ENCODE measurements at regions not wholly inside any gene's neighbourhood (a gene's known extent, or its start where the extent isn't known, plus 50 kb on each side); places are given as distances from the start of the nearest gene placed in this dataset.

- TF ChIP-seq ZNF462 (CRISPR knock-in tag; IDR thresholded peaks at IDR 0.05): no peak
- TF ChIP-seq ZNF114 (CRISPR knock-in tag; IDR thresholded peaks at IDR 0.05): no peak
- TF ChIP-seq CREB1 (CRISPR knock-in tag; IDR thresholded peaks at IDR 0.05; ENCODE audit: low read depth): no peak
Measured at GRCh38 chr10:63763744-63764143, 242.5 kb downstream of the REEP3 start (continued).

GRCh38 chr10:63765126-63765525, 243.9 kb downstream of the REEP3 start:
- Mint-ChIP-seq H3K27me3 (ENCODE audit: insufficient read depth, low read depth, poor library complexity) (no peaks in the 10 kb centered on the region), H3K9me3 (no peaks in the 10 kb centered on the region), H3K4me1 (peaks cover 11% of the 10 kb centered on the region; the same call in 2 of the 3 replicates), H3K36me3 (ENCODE audit: low read depth) (no peaks in the 10 kb centered on the region), H3K27ac (no peak overlapping the region), H3K4me3 (no peak overlapping the region)
- Histone ChIP-seq H4K20me1 (replicated peaks; ENCODE audit: insufficient read depth) (no peaks in the 10 kb centered on the region), H3F3A (replicated peaks; ENCODE audit: low read depth) (no peaks in the 10 kb centered on the region), H3K4me3 (no peak overlapping the region), H3K79me2 (replicated peaks; ENCODE audit: insufficient read depth) (no peaks in the 10 kb centered on the region), H3K36me3 (ENCODE audit: insufficient read depth) (no peaks in the 10 kb centered on the region), H3K4me2 (no peak overlapping the region), H3K27me3 (ENCODE audit: insufficient read depth) (no peaks in the 10 kb centered on the region), H3K9me2 (ENCODE audit: insufficient read depth) (peaks cover 5% of the 10 kb centered on the region; the same call in 1 of the 2 replicates), H3K4me1 (ENCODE audit: insufficient read depth) (peaks cover 8% of the 10 kb centered on the region), H2AFZ (no peak overlapping the region), H3K27ac (ENCODE audit: low read depth) (no peak overlapping the region)
- DNase-seq (ENCODE audit: low spot score) (no peak), ATAC-seq (no peak)
- TF ChIP-seq ZNF114 (CRISPR knock-in tag; IDR thresholded peaks at IDR 0.05) (no peak), CTCF (conservative IDR thresholded peaks at IDR 0.05; ENCODE audit: low read depth in 2 of 2) (no peak), REST (IDR thresholded peaks at IDR 0.05; ENCODE audit: unreplicated experiment) (no peak), NANOG (IDR thresholded peaks at IDR 0.05; ENCODE audit: borderline replicate concordance) (no peak), CREB1 (CRISPR knock-in tag; IDR thresholded peaks at IDR 0.05; ENCODE audit: low read depth) (no peak)
